Gastrocnemius medialis (tissue), 4 donors: ENCODE measurements at regions not wholly inside any gene's neighbourhood (a gene's known extent, or its start where the extent isn't known, plus 50 kb on each side); places are given as distances from the start of the nearest gene placed in this dataset.

Experiments used
- POLR2A ChIP-seq, 2 donors: fragments of 450-650 bp; IDR thresholded peaks; one replicate each; pipeline ENCODE4 v1.6.1; 2017; ENCODE audit warnings: antibody characterized with exemption in 2 of 2, mild to moderate bottlenecking in 2 of 2, moderate library complexity in 2 of 2
- TF ChIP-seq, protein P1 (sequence below), 5 experiments: fragments of 450-650 bp in 3 of 5; fragments of 200-600 bp in 2 of 5; sonication (generic) in 2 of 5; IDR thresholded peaks in 4 of 5; conservative IDR thresholded peaks in 1 of 5; 1 replicate in 4 of 5; 2 replicates in 1 of 5; pipeline ENCODE4 v1.5.1; 2016 to 2019; ENCODE audit warnings: antibody characterized with exemption in 5 of 5, mild to moderate bottlenecking in 3 of 5, moderate library complexity in 3 of 5

DNA sequence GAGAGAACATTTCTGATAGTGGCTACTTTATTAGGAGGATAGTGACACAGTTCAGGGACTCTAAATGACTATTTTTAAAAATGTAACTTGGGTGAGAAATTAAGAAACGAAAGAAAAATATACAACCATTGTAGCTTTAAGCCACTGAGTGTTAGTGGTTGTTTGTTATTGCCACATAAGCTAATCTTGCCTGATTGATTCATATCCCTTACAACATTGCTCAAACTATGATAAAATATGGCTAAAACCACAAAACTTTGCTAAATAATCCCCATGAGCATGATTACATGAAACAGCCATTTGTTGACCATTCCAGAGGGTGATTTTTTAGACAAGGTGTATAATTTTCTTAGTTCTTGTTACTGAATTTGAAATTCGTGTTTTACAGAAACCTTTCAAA is 343.4 kb downstream of the SLITRK5 start:
- TF ChIP-seq, protein P1, sequence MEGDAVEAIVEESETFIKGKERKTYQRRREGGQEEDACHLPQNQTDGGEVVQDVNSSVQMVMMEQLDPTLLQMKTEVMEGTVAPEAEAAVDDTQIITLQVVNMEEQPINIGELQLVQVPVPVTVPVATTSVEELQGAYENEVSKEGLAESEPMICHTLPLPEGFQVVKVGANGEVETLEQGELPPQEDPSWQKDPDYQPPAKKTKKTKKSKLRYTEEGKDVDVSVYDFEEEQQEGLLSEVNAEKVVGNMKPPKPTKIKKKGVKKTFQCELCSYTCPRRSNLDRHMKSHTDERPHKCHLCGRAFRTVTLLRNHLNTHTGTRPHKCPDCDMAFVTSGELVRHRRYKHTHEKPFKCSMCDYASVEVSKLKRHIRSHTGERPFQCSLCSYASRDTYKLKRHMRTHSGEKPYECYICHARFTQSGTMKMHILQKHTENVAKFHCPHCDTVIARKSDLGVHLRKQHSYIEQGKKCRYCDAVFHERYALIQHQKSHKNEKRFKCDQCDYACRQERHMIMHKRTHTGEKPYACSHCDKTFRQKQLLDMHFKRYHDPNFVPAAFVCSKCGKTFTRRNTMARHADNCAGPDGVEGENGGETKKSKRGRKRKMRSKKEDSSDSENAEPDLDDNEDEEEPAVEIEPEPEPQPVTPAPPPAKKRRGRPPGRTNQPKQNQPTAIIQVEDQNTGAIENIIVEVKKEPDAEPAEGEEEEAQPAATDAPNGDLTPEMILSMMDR (IDR thresholded peaks at IDR 0.05 in 4 of 5, conservative IDR thresholded peaks at IDR 0.05 in 1 of 5), result no peak
- TF ChIP-seq POLR2A (IDR thresholded peaks at IDR 0.05), result no peak
